ENCODE measurements at regions not wholly inside any gene's neighbourhood (a gene's known extent, or its start where the extent isn't known, plus 50 kb on each side); places are given as distances from the start of the nearest gene placed in this dataset.

GRCh38 chr9:95756101-95756500 lies 119.4 kb upstream of the ERCC6L2 start:
- DNase-seq: no peak

- peak in 1 of 14 donors; percentile 27 for DNase-seq
These were observed 120.1 kb upstream of the ERCC6L2 start for GRCh38 chr9:95755421-95755730.

GRCh38 chr9:95754533-95755420 lies 120.7 kb upstream of the ERCC6L2 start:
- DNase-seq: peak in 1 of 14 donors; percentile 48

- peak in 1 of 14 donors; percentile 60 for DNase-seq
These were observed 121.6 kb upstream of the ERCC6L2 start for GRCh38 chr9:95753762-95754465.

GRCh38 chr9:95752129-95752731 lies 123.3 kb upstream of the ERCC6L2 start:
- DNase-seq: no peak

- no peak for DNase-seq
These were observed 124.0 kb upstream of the ERCC6L2 start for GRCh38 chr9:95751520-95751790.

GRCh38 chr9:95750725-95751519 lies 124.6 kb upstream of the ERCC6L2 start:
- DNase-seq: no peak

- DNase-seq: no peak
These were observed 126.0 kb upstream of the ERCC6L2 start for GRCh38 chr9:95749493-95749892.

- DNase-seq: no peak
These were observed 128.9 kb upstream of the ERCC6L2 start for GRCh38 chr9:95746408-95747180.

GRCh38 chr9:95742821-95743220 lies 132.7 kb upstream of the ERCC6L2 start:
- no peak for DNase-seq

- no peak for DNase-seq
These were observed 133.9 kb upstream of the ERCC6L2 start for GRCh38 chr9:95741631-95742030.

GRCh38 chr9:95740217-95741004 lies 135.1 kb upstream of the ERCC6L2 start:
- DNase-seq: no peak

GRCh38 chr9:95738438-95738837 lies 137.1 kb upstream of the ERCC6L2 start:
- no peak for DNase-seq

- DNase-seq: no peak
These were observed 138.5 kb upstream of the ERCC6L2 start for GRCh38 chr9:95736891-95737522.

- DNase-seq: no peak
These were observed 139.1 kb upstream of the ERCC6L2 start for GRCh38 chr9:95736370-95736769.

GRCh38 chr9:95735701-95736100 lies 139.8 kb upstream of the ERCC6L2 start:
- no peak for DNase-seq

- DNase-seq: no peak
These were observed 141.5 kb upstream of the ERCC6L2 start for GRCh38 chr9:95733741-95734666.

GRCh38 chr9:95732802-95733688 lies 142.4 kb upstream of the ERCC6L2 start:
- DNase-seq: no peak

- DNase-seq: no peak
These were observed 143.6 kb upstream of the ERCC6L2 start for GRCh38 chr9:95731876-95732275.

All from C1 segment of cervical spinal cord (tissue), 14 donors.